NT2/D1 (cell line): ENCODE measurements at regions not wholly inside any gene's neighbourhood (a gene's known extent, or its start where the extent isn't known, plus 50 kb on each side); places are given as distances from the start of the nearest gene placed in this dataset.

ENCODE experiments used
- DNase-seq: peaks from one replicate; pipeline ENCODE4 v3.0.0-alpha.2; 2011; ENCODE audit warnings: low read depth, low spot score
- H3K27me3 ChIP-seq: 2 replicates; pipeline ENCODE4 v1.6.0; 2011; ENCODE audit warnings: mild to moderate bottlenecking; ENCODE audit not compliant: insufficient read length, insufficient read depth
- H3K36me3 ChIP-seq: 2 replicates; pipeline ENCODE4 v1.6.1; 2011; ENCODE audit warnings: mild to moderate bottlenecking, low read length, mixed read lengths; ENCODE audit not compliant: insufficient read depth, insufficient read length
- H3K4me1 ChIP-seq: 2 replicates; pipeline ENCODE4 v1.5.1; 2011; ENCODE audit not compliant: insufficient read depth, insufficient read length
- H3K4me3 ChIP-seq: 2 replicates; pipeline ENCODE4 v1.5.1; 2011; ENCODE audit warnings: low read depth; ENCODE audit not compliant: insufficient read length
- H3K9ac ChIP-seq: 2 replicates; pipeline ENCODE4 v1.6.0; 2011; ENCODE audit warnings: low read depth; ENCODE audit not compliant: insufficient read length
- H3K9me3 ChIP-seq: 2 replicates; pipeline ENCODE4 v1.5.1; 2011; ENCODE audit warnings: mild to moderate bottlenecking, low read length; ENCODE audit not compliant: insufficient read depth
- SUZ12 ChIP-seq: IDR thresholded peaks from 2 replicates; pipeline ENCODE4 v1.6.1; 2011; ENCODE audit not compliant: insufficient read length, insufficient read depth; ENCODE audit errors: extremely low read depth
- YY1 ChIP-seq: IDR thresholded peaks from 2 replicates; pipeline ENCODE4 v1.6.1; 2011; ENCODE audit not compliant: insufficient read length, insufficient read depth
- ZNF274 ChIP-seq: IDR thresholded peaks from 2 replicates; pipeline ENCODE4 v1.6.1; 2011; ENCODE audit warnings: mild to moderate bottlenecking, low read depth, low read length

GRCh38 chr3:148128136-148128535, 569.6 kb upstream of the AGTR1 start:
- no peak for DNase-seq
- no peak overlapping the region for H3K9ac ChIP-seq
- H3K27me3 ChIP-seq = no peaks in the 10 kb centered on the region
- no peak overlapping the region for H3K4me3 ChIP-seq
- H3K9me3 ChIP-seq = no peaks in the 10 kb centered on the region
- no peaks in the 10 kb centered on the region for H3K4me1 ChIP-seq
- TF ChIP-seq YY1 = no peak
- TF ChIP-seq ZNF274 = no peak
- TF ChIP-seq SUZ12 = no peak
- H3K36me3 ChIP-seq = no peaks in the 10 kb centered on the region

GRCh38 chr3:148131990-148132638, 565.6 kb upstream of the AGTR1 start:
- Histone ChIP-seq H3K9ac (no peak overlapping the region), H3K9me3 (no peaks in the 10 kb centered on the region), H3K36me3 (no peaks in the 10 kb centered on the region), H3K27me3 (no peaks in the 10 kb centered on the region), H3K4me3 (no peak overlapping the region), H3K4me1 (no peaks in the 10 kb centered on the region)
- DNase-seq = no peak
- no peak for TF ChIP-seq YY1
- no peak for TF ChIP-seq ZNF274
- no peak for TF ChIP-seq SUZ12

DNA sequence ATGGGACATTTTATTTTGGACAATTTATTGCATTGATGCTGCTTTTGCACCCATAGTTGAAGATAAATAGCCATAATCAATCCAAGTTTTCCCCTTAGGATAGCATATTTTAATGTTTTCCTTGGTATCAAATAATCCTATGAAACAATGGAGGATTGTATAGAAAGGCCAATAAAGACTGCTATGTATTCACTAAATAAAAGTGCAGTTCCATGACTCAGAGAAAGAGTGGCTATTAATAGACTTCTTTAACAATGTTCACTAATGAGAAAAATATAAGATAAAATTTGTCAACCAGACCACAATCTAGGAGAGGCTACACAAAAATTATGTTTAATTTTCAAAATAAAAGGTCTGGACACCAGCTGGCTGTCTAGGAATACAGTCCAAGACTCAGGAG, 560.9 kb upstream of the AGTR1 start:
- Histone ChIP-seq H3K36me3 (no peaks in the 10 kb centered on the region), H3K4me3 (no peak overlapping the region), H3K9ac (no peak overlapping the region), H3K4me1 (no peaks in the 10 kb centered on the region), H3K27me3 (no peaks in the 10 kb centered on the region), H3K9me3 (no peaks in the 10 kb centered on the region)
- DNase-seq = no peak
- no peak for TF ChIP-seq YY1
- TF ChIP-seq ZNF274 = no peak
- TF ChIP-seq SUZ12 = no peak

- DNase-seq = no peak
- Histone ChIP-seq H3K9ac (no peak overlapping the region), H3K27me3 (no peaks in the 10 kb centered on the region), H3K4me3 (no peak overlapping the region), H3K9me3 (peaks cover 7% of the 10 kb centered on the region), H3K36me3 (no peaks in the 10 kb centered on the region), H3K4me1 (no peaks in the 10 kb centered on the region)
- TF ChIP-seq SUZ12 = no peak
- TF ChIP-seq YY1 = no peak
- TF ChIP-seq ZNF274 = no peak
Measured at GRCh38 chr3:148146241-148146640, 551.5 kb upstream of the AGTR1 start.

- no peak for DNase-seq
Measured at GRCh38 chr3:148146947-148147826, 550.5 kb upstream of the AGTR1 start.

DNA sequence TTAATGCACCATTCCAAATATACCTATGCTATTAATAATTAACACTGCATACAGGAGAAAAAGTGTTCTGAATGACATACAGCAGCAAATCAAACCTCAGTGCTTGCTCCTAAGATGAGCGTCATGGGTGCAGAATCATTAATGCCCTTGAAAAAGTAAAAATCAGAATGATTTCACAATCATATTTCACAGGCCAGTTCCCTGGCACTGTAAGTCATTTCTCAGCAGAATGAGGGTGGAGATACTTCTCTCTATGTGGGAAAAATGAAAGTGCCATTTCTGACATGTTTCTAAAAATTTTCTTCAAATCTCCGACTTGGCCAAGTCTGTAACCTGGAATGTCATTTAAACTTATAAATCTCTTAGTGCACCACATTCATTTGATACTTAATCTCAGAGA, 549.8 kb upstream of the AGTR1 start:
- Histone ChIP-seq H3K36me3 (no peaks in the 10 kb centered on the region), H3K27me3 (no peaks in the 10 kb centered on the region), H3K4me1 (no peaks in the 10 kb centered on the region), H3K9ac (no peak overlapping the region), H3K9me3 (peaks cover 7% of the 10 kb centered on the region), H3K4me3 (no peak overlapping the region)
- TF ChIP-seq ZNF274 = no peak
- no peak for TF ChIP-seq YY1
- TF ChIP-seq SUZ12 = no peak
- DNase-seq = no peak

More at GRCh38 chr3:148146947-148147826, 550.5 kb upstream of the AGTR1 start:
- TF ChIP-seq ZNF274 = no peak
- no peak for TF ChIP-seq SUZ12
- TF ChIP-seq YY1 = no peak
- no peak overlapping the region for H3K9ac ChIP-seq
- H3K4me3 ChIP-seq = no peak overlapping the region
- H3K4me1 ChIP-seq = no peaks in the 10 kb centered on the region
- no peaks in the 10 kb centered on the region for H3K27me3 ChIP-seq
- peaks cover 7% of the 10 kb centered on the region for H3K9me3 ChIP-seq
- no peaks in the 10 kb centered on the region for H3K36me3 ChIP-seq

- Histone ChIP-seq H3K36me3 (no peaks in the 10 kb centered on the region), H3K4me3 (no peak overlapping the region), H3K9me3 (peaks cover 7% of the 10 kb centered on the region), H3K27me3 (no peaks in the 10 kb centered on the region), H3K4me1 (no peaks in the 10 kb centered on the region), H3K9ac (no peak overlapping the region)
- peak; percentile 72 for DNase-seq
- no peak for TF ChIP-seq ZNF274
- TF ChIP-seq SUZ12 = no peak
- no peak for TF ChIP-seq YY1
Measured at GRCh38 chr3:148149556-148149955, 548.1 kb upstream of the AGTR1 start.
